ENCODE measurements at regions not wholly inside any gene's neighbourhood (a gene's known extent, or its start where the extent isn't known, plus 50 kb on each side); places are given as distances from the start of the nearest gene placed in this dataset.

GRCh38 chr5:98053170-98053569, 720.3 kb upstream of the RGMB start:
- no peak for TF ChIP-seq CTCF (IDR thresholded peaks at IDR 0.05; ENCODE audit: insufficient read depth, low read length)
- TF ChIP-seq REST (IDR thresholded peaks at IDR 0.05; ENCODE audit: insufficient replicate concordance, low read depth), result no peak
- TF ChIP-seq POLR2AphosphoS5 (IDR thresholded peaks at IDR 0.05; ENCODE audit: low read depth), result no peak
- no peak for TF ChIP-seq GABPA (IDR thresholded peaks at IDR 0.05; ENCODE audit: low read depth)
- no peak for TF ChIP-seq SPI1 (IDR thresholded peaks at IDR 0.05; ENCODE audit: borderline replicate concordance, low read depth)
